SU-DHL-6 (cell line): ENCODE measurements at regions not wholly inside any gene's neighbourhood (a gene's known extent, or its start where the extent isn't known, plus 50 kb on each side); places are given as distances from the start of the nearest gene placed in this dataset.

Experiments
- EZH2phosphoT487 ChIP-seq: fragments of 200-600 bp; sonication (generic), shearing (Covaris generic); conservative IDR thresholded peaks from 2 replicates; pipeline ENCODE4 v1.6.1; 2018; ENCODE audit warnings: mild to moderate bottlenecking, antibody characterized with exemption, low read length, moderate library complexity, mixed read lengths
- TF ChIP-seq, protein P1 (sequence below): fragments of 200-600 bp; sonication (generic); IDR thresholded peaks from one replicate; pipeline ENCODE4 v1.5.1; 2017; ENCODE audit warnings: antibody characterized with exemption, mild to moderate bottlenecking, low read length, moderate library complexity; ENCODE audit not compliant: insufficient read depth, poor library complexity, severe bottlenecking

DNA sequence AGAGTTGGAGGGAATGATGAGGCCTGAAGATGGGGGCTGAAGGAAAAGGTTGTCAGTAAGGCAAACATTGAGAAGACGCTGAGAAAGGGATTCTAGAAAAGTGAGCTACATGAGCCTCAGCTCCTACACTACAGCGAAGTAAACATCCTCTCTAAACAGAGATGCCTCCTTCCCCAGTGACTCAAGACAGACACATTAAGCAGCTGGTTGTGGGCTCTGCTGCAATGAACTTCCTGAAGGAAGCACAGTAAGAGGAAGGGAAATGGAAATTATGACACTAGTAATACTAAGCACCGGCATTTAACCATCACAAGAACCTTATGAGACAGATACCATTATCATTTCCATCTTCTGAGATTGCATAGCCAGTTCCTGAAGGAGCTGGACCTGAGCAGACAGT is 190.5 kb downstream of the C11orf87 start:
- TF ChIP-seq, protein P1, sequence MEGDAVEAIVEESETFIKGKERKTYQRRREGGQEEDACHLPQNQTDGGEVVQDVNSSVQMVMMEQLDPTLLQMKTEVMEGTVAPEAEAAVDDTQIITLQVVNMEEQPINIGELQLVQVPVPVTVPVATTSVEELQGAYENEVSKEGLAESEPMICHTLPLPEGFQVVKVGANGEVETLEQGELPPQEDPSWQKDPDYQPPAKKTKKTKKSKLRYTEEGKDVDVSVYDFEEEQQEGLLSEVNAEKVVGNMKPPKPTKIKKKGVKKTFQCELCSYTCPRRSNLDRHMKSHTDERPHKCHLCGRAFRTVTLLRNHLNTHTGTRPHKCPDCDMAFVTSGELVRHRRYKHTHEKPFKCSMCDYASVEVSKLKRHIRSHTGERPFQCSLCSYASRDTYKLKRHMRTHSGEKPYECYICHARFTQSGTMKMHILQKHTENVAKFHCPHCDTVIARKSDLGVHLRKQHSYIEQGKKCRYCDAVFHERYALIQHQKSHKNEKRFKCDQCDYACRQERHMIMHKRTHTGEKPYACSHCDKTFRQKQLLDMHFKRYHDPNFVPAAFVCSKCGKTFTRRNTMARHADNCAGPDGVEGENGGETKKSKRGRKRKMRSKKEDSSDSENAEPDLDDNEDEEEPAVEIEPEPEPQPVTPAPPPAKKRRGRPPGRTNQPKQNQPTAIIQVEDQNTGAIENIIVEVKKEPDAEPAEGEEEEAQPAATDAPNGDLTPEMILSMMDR = no peak
- no peak for TF ChIP-seq EZH2phosphoT487
